NCI-H1105 treated with DMSO at 0.1 percent for 48 hours (cell line): ENCODE measurements at regions not wholly inside any gene's neighbourhood (a gene's known extent, or its start where the extent isn't known, plus 50 kb on each side); places are given as distances from the start of the nearest gene placed in this dataset.
"Not testable (repeated sequence)": the region's sequence is repeated elsewhere in the genome, so short reads cannot be mapped to it uniquely, and the experiment has no call there.

Experiments used
- DNase-seq: peaks from one replicate; lab custom pipeline; 2025; lab: John Stamatoyannopoulos, UW

- no peak for DNase-seq
These were observed 123.4 kb downstream of the POSTN start for GRCh38 chr13:37475151-37475550.

DNA sequence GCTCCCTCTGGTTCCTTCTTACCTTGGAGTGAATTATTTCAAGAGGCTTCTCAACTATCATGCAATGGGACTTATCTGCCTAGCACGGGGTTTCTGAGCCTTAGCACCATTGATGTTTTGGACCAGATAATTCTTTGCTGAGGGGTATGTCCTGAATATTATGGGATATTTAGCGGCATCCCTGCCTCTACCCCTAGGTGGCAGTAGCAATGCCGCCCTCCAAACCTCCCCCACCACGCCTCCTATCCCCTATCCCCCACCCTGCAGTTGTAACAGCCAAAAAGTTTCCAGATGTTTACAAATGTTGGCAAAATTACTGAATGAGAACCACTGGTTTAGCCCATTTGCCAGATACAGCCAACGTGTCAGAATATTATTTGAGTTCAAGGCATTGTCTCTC is 125.5 kb downstream of the POSTN start:
- no peak for DNase-seq

- DNase-seq: not testable (repeated sequence)
These were observed 126.3 kb downstream of the POSTN start for GRCh38 chr13:37472266-37472665.

GRCh38 chr13:37460166-37460565 is 138.4 kb downstream of the POSTN start:
- no peak for DNase-seq

DNA sequence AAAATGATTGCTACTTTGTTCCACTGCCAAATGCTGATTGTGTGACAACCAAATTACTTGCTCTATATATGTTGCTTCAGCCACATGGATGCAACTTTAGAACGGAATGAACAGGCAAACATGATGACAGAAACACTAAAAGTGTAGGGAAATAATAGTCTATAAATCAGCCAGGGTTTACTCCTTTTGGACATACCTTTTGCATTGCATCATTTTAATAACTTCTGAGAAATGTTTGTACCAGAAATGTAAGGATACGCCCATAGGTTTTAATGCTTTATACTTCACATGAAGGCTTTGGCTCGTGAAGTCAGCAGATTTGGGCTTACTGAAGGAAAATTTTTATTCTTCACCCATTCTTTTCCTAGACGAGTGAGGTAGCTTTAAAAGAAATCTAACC is 141.0 kb downstream of the POSTN start:
- no peak for DNase-seq

DNA sequence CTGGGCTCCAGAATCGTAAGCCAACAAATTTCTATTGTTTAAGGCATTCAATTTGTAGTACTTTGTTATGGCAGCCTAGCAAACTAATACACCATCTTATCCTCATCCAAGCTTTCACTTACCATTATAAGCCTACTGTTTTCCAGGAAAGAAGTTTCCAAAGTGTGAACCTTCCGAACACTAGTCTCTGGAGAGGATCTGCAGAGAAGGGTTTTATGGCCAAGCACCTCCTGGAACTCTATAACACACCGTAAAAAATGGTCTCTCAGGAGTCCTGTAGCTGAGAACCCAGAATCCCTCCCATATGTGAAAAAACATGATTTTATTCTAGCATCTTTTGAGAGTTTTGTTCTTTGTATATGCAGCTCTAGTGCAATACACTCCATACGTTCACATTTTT is 142.1 kb downstream of the POSTN start:
- no peak for DNase-seq

DNA sequence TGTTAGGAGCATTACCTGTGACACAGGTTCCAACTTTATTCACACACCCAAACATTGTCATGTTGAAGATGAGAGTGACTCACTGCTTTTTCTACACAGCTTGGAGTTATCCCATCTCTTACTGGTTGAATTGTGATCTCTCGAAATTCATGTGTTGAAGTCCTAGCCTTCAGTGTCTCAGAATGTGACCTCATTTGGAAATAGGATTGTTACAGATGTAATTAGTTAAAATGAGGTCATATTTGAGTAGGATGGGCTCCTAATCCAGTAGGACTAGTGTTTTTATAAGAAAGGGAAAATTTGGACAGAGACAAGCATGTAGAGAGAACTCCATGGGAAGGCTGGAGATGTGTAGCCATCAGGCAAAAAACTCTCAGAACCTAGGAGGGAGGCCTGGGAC is 142.5 kb downstream of the POSTN start:
- no peak for DNase-seq

DNA sequence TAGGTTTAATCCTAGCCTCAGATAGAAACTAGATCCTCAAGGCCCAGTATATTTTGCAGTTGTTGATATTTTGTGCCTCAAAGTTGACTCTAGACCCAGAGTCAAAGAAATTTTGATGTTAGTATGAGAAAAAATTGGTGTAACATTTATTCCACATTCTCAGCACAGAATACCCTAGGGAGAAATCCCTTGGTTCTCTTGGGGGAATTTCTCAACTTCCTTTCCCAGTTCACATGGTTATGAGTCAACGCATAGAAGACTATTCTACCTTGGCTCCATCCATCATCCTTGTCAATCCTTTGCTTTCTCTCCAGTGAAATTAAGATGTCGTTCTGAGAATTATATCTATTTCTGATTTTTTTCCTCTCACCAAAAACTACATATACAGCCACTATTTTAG is 145.3 kb downstream of the POSTN start:
- no peak for DNase-seq

GRCh38 chr13:37450276-37450675 is 148.3 kb downstream of the POSTN start:
- DNase-seq: no peak

- no peak for DNase-seq
These were observed 150.4 kb downstream of the POSTN start for GRCh38 chr13:37448153-37448552.

- no peak for DNase-seq
These were observed 152.1 kb downstream of the POSTN start for GRCh38 chr13:37446503-37446902.

GRCh38 chr13:37443538-37443937 is 155.0 kb downstream of the POSTN start:
- DNase-seq: no peak

DNA sequence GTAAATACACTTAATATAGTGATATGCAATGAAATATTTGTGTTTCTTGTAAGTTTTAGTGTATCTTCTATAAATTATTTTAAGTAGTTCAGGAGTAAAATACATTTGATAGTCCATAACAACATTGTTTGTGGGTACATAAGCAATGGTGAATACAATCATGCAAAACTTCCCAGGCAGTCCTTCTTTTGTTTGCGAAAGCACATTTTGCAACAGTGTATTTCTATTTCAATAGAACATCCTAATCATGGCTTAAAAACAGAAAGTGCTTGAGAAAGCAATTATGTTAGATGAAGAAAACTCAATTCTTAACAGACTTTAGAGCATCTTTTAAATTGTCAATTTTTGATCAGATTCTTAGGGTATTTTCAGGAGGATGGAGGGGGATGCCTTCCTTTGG is 155.6 kb downstream of the POSTN start:
- no peak for DNase-seq

DNA sequence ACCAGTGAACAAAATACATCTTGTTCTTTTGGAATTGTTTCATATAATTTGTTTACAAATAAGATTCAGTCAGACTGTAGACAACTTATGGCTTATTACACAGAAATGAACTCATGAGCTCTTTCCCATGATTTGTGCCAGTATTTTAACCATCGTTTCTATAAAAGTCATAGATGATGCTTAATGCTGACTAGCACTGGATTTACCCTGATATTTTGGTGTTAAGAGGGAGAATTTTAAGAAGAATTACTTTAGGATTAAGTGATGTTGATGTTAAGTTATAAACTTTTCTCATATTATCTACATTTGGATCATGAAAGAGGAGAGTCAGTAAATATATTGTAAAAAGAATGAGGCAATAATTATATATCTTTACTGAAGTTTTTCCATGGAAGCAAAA is 162.7 kb downstream of the POSTN start:
- DNase-seq: no peak

- no peak for DNase-seq
These were observed 165.5 kb downstream of the POSTN start for GRCh38 chr13:37433086-37433485.

DNA sequence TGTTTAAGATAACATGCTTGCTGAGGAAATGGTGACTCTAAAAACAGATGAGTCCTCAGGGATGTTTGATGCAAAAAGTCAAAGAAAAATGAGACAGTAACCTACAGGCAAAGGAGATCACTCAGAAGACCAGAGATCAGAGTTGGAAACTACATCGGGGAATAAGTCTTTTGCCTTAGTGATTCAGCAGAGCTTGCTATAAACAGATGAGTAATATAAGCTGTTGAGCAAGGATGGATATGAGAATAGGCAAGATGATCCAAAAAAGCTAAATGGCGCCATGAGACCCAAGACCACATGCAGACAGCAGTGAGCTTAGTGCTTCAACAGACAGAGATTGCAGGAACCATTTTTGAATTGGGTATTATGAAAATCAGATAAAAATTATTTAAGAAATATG is 168.6 kb downstream of the POSTN start:
- DNase-seq: no peak

DNA sequence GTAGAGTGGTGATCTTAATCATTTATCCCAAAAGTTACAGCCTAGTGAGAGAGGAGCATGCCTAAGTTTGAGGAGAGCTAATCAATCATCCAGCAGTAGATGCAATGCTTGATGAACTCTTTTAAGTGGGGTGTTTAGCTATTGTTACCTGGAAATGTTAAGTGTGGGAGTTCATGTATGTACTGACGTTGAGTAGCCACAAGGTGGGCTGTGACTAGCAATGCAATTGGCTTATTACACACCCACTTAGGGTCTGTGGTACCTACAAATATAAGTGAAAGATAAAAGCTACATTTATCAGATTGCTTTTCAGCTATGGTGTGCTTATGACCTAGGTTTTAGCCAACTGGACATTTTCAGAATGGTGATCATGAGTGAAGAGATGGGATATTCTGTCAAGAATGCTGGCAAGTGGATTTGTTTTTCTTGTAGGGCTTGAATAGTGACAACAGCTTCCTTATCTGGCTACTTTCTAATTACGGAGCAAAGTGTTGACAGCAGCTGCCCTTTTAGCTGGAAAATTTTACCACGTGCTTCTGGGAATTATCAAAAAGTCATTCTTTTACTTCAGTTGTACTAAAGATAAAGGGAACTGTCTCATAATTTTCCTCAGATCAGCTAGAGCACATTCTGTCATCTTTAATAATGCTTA is 170.6 kb downstream of the POSTN start:
- DNase-seq: no peak

DNA sequence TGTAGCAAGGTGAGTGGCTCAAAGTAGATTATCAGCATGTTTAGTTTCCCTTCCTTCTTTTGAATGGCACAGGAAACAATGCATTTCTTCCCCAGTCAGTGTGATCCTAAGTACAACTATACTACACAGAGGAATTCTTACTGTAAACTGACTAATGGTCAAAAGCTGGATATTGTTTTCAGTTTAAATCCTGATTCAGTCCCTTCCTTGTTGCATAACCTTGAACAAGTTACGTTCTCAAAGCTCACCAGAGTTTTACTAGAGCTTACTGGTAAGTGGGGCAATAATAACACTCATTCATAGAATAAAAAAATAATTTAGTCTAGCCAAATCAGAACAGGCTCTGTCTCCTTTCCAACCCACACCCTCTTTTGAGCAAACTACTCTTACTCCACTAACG is 180.1 kb downstream of the POSTN start:
- no peak for DNase-seq

- no peak for DNase-seq
These were observed 181.5 kb downstream of the POSTN start for GRCh38 chr13:37417060-37417441.

DNA sequence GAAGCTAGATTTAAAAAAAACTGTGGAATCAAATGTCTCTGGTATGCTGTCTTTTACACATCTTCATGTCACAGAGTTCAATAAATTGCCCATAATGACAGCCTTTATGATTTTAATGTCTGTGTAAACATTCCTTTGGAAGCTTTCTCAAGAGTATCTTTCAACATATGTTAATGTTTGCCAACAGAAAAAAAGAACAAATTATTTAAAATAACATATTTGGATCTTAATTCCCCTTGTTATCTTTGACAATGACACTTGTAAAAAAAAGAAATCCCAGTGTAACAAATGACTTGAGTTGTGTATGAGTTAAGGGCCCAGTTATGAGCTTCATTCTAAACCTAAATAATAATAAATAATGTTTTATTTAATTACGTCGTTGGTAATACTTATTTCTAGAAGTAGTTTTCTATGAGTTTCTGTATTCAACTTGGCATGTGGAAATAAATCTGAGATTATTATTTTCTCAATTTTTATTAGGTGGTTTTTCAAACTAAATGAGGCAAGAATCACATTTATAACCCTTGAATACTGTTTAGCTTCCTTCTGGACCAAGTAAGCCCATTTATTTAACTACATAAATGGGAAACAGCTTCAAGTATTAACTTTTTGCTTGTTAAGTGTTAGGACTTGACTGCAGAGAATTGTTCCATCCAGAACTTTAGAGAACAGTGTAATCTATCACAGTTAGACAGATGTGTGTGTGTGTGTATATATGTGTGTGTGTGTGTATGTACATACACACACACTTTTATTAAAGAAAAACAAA is 182.1 kb downstream of the POSTN start:
- DNase-seq: peak; percentile 21

DNA sequence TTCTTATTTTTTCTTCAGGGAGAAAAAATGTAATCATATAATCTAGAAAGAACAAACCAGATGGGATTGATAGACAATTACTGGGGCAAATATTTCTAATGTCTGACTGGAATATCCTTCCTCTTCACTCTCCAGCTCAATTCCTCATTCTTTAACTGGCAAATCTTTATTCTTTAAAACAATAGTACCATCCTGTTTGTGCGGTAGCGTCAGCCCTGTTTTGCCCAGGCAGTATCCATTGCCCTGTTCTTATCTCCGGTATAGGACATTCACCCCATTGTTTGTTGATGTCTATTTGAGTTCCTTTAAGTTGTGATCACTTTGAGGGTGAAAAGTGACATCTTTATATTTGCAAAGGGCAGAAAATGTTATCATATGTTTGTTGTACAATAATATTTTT is 185.4 kb downstream of the POSTN start:
- DNase-seq: no peak

DNA sequence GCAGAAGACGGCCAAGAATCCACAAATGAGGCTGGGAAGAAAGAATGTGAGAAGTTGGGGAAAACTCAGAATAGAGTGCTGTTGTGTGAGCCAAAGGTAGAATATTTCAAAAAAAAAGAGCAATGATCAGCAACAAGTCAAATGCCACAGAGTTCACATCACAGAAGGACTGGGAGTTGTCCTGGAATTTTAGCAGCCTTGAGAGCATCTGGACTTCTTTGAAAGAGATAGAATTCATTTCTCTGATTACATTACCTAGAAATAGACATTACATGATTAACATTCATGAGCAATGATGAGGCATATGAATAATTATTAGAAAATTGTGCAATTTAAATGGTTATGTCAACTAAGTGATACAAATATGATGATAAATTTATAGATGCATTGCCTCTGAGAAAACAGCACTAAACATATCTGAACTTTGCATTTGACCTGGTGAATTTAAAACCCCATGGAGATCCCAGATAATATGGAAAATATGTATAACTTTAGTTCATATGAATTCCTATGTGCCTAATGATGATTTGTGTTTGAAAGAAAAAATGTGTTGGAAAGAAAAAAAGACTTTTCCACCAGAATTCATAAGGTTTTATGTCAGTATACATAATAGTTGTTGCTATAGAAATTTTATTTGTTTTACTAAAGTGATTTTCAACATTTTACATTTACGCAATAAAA is 186.2 kb downstream of the POSTN start:
- DNase-seq: no peak

GRCh38 chr13:37410316-37410715 is 188.3 kb downstream of the POSTN start:
- no peak for DNase-seq
